SK-N-SH treated with all-trans-retinoic acid at 6 μM for 48 hours (cell line): ENCODE measurements at regions not wholly inside any gene's neighbourhood (a gene's known extent, or its start where the extent isn't known, plus 50 kb on each side); places are given as distances from the start of the nearest gene placed in this dataset.

Experiments used
- ATAC-seq: fragments of 200-7000 bp; cut with Tn5 transposase; 3 replicates; pipeline ENCODE4 v1.9.1; 2020; ENCODE audit warnings: mild to moderate bottlenecking, moderate library complexity
- ARNTL ChIP-seq: fragments of 450-650 bp; formaldehyde crosslinking; IDR thresholded peaks from 2 replicates; pipeline ENCODE4 v1.5.0; 2020; ENCODE audit warnings: low read depth, mild to moderate bottlenecking, moderate library complexity, borderline replicate concordance
- BACH2 ChIP-seq: fragments of 250-450 bp; sonication (Bioruptor Pico); IDR thresholded peaks from 2 replicates; pipeline ENCODE4 v1.9.0; 2021; ENCODE audit warnings: mild to moderate bottlenecking, borderline replicate concordance
- CSDC2 ChIP-seq: fragments of 250-450 bp; sonication (Bioruptor Pico); IDR thresholded peaks from 2 replicates; pipeline ENCODE4 v1.5.0; 2020; ENCODE audit warnings: mild to moderate bottlenecking, moderate library complexity
- ESRRG ChIP-seq: fragments of 250-450 bp; sonication (Bioruptor Pico); IDR thresholded peaks from 2 replicates; pipeline ENCODE4 v1.6.1; 2021; ENCODE audit warnings: mild to moderate bottlenecking
- GLIS3 ChIP-seq: fragments of 250-450 bp; sonication (Bioruptor Pico); IDR thresholded peaks from 2 replicates; pipeline ENCODE4 v1.5.0; 2020; ENCODE audit warnings: mild to moderate bottlenecking, moderate library complexity
- ISL1 ChIP-seq: fragments of 250-450 bp; sonication (Bioruptor Pico); IDR thresholded peaks from 2 replicates; pipeline ENCODE4 v2.1.2; 2022; ENCODE audit warnings: mild to moderate bottlenecking, moderate library complexity
- PPARA ChIP-seq: fragments of 250-450 bp; sonication (Bioruptor Pico); IDR thresholded peaks from 2 replicates; pipeline ENCODE4 v1.5.0; 2020; ENCODE audit warnings: mild to moderate bottlenecking, borderline replicate concordance
- RARB ChIP-seq: fragments of 250-450 bp; sonication (Bioruptor Pico); IDR thresholded peaks from 2 replicates; pipeline ENCODE4 v1.8.0; 2021; ENCODE audit warnings: mild to moderate bottlenecking, moderate library complexity
- SNAI2 ChIP-seq: fragments of 250-450 bp; sonication (Bioruptor Pico); IDR thresholded peaks from 2 replicates; pipeline ENCODE4 v1.5.0; 2020; ENCODE audit warnings: mild to moderate bottlenecking, moderate library complexity
- TOX ChIP-seq: fragments of 250-450 bp; sonication (Bioruptor Pico); IDR thresholded peaks from 2 replicates; pipeline ENCODE4 v1.8.0; 2021; ENCODE audit warnings: mild to moderate bottlenecking, moderate library complexity, borderline replicate concordance
- ZC3H10 ChIP-seq: fragments of 250-450 bp; sonication (Bioruptor Pico); IDR thresholded peaks from 2 replicates; pipeline ENCODE4 v1.5.1; 2021; ENCODE audit warnings: mild to moderate bottlenecking, moderate library complexity
- ZFP3 ChIP-seq: fragments of 250-450 bp; sonication (Bioruptor Pico); IDR thresholded peaks from 2 replicates; pipeline ENCODE4 v1.5.0; 2020; ENCODE audit warnings: mild to moderate bottlenecking, moderate library complexity
- ZFP30 ChIP-seq: fragments of 450-650 bp; formaldehyde crosslinking; IDR thresholded peaks from 2 replicates; pipeline ENCODE4 v1.5.0; 2022; ENCODE audit warnings: mild to moderate bottlenecking, moderate library complexity
- ZNF565 ChIP-seq: fragments of 450-650 bp; formaldehyde crosslinking; conservative IDR thresholded peaks from 2 replicates; pipeline ENCODE4 v1.5.0; 2020; ENCODE audit warnings: low read depth, mild to moderate bottlenecking, moderate library complexity
- ZNF70 ChIP-seq: fragments of 450-650 bp; formaldehyde crosslinking; IDR thresholded peaks from 2 replicates; pipeline ENCODE4 v1.5.0; 2020; ENCODE audit warnings: mild to moderate bottlenecking, moderate library complexity
- ZNF8 ChIP-seq: fragments of 450-650 bp; formaldehyde crosslinking; IDR thresholded peaks from 2 replicates; pipeline ENCODE4 v1.5.0; 2020; ENCODE audit warnings: mild to moderate bottlenecking, moderate library complexity
- TF ChIP-seq, protein P1 (sequence below): fragments of 250-450 bp; sonication (Bioruptor Pico); IDR thresholded peaks from 2 replicates; pipeline ENCODE4 v1.8.0; 2020; ENCODE audit warnings: mild to moderate bottlenecking, moderate library complexity, borderline replicate concordance
- TF ChIP-seq, protein P2 (sequence below): fragments of 250-450 bp; sonication (Bioruptor Pico); IDR thresholded peaks from 2 replicates; pipeline ENCODE4 v1.8.0; 2021; ENCODE audit warnings: low read depth, mild to moderate bottlenecking, moderate library complexity, borderline replicate concordance
- TF ChIP-seq, protein P3 (sequence below): fragments of 250-450 bp; sonication (Bioruptor Pico); IDR thresholded peaks from 2 replicates; pipeline ENCODE4 v1.5.1; 2021; ENCODE audit warnings: mild to moderate bottlenecking, moderate library complexity
- TF ChIP-seq, protein P4 (sequence below): fragments of 250-450 bp; sonication (Bioruptor Pico); IDR thresholded peaks from 2 replicates; pipeline ENCODE4 v1.5.0; 2020; ENCODE audit warnings: mild to moderate bottlenecking, moderate library complexity

DNA sequence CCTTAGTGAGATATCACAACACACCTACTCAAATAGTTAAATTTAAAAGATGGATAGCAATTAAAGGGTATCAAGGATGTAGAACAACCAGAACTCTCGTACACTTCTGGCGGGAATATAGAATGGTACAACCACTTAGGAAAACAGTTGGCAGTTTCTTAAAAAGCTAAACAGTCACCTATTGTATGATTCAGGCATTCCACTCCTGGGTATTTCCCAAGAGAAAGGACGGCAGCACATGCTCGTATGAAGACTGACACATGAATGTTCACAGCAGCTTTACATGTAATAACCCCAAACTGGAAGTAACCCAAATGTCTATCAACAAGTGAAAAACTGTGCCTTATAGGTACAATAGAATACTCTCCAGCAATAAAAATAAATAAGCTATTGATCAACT, 465.2 kb downstream of the VRK1 start:
- no peak for ATAC-seq
- no peak for TF ChIP-seq ZFP30 (CRISPR knock-in tag)
- TF ChIP-seq, protein P1, sequence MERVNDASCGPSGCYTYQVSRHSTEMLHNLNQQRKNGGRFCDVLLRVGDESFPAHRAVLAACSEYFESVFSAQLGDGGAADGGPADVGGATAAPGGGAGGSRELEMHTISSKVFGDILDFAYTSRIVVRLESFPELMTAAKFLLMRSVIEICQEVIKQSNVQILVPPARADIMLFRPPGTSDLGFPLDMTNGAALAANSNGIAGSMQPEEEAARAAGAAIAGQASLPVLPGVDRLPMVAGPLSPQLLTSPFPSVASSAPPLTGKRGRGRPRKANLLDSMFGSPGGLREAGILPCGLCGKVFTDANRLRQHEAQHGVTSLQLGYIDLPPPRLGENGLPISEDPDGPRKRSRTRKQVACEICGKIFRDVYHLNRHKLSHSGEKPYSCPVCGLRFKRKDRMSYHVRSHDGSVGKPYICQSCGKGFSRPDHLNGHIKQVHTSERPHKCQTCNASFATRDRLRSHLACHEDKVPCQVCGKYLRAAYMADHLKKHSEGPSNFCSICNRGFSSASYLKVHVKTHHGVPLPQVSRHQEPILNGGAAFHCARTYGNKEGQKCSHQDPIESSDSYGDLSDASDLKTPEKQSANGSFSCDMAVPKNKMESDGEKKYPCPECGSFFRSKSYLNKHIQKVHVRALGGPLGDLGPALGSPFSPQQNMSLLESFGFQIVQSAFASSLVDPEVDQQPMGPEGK (CRISPR knock-in tag), result no peak
- TF ChIP-seq, all 23 proteins: peak for 0

DNA sequence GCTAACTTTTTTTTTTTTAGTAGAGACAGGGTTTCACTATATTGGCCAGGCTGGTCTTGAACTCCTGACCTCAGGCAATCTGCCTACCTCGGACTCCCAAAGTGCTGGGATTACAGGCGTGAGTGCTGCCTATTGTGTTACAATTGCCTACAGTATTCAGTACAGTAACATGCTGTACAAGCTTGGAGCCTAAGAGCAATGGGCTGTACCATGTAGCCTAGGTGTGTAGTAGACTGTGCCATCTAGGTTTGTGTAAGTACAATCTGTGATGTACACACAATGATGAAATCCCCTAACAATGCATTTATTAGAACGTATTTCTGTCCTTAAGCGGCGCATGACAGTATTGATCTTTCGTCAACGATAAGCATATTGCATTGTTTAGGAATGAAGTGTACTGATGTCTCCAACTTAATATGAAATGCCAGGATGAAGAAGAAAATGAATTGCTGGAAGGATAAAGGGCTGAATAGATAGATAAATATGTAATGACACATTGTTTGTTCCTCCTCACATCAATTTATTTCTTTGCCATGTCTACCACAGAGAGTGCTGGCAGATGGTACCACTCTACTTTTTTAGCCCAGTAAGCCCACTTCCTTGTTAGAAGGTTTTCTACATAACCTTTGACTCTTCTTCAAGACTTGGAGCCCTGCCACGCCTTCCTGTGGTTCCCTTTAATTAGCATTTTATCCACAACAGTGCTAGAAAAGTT, 467.5 kb downstream of the VRK1 start:
- no peak for ATAC-seq
- no peak for TF ChIP-seq GLIS3 (CRISPR knock-in tag)
- no peak for TF ChIP-seq ESRRG (CRISPR knock-in tag)
- no peak for TF ChIP-seq ISL1
- TF ChIP-seq PPARA, result no peak
- TF ChIP-seq TOX, result no peak
- no peak for TF ChIP-seq RARB (CRISPR knock-in tag)
- no peak for TF ChIP-seq ZNF565 (CRISPR knock-in tag)
- TF ChIP-seq, protein P2, sequence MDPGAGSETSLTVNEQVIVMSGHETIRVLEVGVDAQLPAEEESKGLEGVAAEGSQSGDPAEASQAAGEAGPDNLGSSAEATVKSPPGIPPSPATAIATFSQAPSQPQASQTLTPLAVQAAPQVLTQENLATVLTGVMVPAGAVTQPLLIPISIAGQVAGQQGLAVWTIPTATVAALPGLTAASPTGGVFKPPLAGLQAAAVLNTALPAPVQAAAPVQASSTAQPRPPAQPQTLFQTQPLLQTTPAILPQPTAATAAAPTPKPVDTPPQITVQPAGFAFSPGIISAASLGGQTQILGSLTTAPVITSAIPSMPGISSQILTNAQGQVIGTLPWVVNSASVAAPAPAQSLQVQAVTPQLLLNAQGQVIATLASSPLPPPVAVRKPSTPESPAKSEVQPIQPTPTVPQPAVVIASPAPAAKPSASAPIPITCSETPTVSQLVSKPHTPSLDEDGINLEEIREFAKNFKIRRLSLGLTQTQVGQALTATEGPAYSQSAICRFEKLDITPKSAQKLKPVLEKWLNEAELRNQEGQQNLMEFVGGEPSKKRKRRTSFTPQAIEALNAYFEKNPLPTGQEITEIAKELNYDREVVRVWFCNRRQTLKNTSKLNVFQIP (CRISPR knock-in tag), result no peak
- TF ChIP-seq CSDC2 (CRISPR knock-in tag), result no peak
- no peak for TF ChIP-seq ZC3H10 (CRISPR knock-in tag)
- TF ChIP-seq, protein P3, sequence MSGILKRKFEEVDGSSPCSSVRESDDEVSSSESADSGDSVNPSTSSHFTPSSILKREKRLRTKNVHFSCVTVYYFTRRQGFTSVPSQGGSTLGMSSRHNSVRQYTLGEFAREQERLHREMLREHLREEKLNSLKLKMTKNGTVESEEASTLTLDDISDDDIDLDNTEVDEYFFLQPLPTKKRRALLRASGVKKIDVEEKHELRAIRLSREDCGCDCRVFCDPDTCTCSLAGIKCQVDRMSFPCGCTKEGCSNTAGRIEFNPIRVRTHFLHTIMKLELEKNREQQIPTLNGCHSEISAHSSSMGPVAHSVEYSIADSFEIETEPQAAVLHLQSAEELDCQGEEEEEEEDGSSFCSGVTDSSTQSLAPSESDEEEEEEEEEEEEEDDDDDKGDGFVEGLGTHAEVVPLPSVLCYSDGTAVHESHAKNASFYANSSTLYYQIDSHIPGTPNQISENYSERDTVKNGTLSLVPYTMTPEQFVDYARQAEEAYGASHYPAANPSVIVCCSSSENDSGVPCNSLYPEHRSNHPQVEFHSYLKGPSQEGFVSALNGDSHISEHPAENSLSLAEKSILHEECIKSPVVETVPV (CRISPR knock-in tag), result no peak
- TF ChIP-seq, protein P4, sequence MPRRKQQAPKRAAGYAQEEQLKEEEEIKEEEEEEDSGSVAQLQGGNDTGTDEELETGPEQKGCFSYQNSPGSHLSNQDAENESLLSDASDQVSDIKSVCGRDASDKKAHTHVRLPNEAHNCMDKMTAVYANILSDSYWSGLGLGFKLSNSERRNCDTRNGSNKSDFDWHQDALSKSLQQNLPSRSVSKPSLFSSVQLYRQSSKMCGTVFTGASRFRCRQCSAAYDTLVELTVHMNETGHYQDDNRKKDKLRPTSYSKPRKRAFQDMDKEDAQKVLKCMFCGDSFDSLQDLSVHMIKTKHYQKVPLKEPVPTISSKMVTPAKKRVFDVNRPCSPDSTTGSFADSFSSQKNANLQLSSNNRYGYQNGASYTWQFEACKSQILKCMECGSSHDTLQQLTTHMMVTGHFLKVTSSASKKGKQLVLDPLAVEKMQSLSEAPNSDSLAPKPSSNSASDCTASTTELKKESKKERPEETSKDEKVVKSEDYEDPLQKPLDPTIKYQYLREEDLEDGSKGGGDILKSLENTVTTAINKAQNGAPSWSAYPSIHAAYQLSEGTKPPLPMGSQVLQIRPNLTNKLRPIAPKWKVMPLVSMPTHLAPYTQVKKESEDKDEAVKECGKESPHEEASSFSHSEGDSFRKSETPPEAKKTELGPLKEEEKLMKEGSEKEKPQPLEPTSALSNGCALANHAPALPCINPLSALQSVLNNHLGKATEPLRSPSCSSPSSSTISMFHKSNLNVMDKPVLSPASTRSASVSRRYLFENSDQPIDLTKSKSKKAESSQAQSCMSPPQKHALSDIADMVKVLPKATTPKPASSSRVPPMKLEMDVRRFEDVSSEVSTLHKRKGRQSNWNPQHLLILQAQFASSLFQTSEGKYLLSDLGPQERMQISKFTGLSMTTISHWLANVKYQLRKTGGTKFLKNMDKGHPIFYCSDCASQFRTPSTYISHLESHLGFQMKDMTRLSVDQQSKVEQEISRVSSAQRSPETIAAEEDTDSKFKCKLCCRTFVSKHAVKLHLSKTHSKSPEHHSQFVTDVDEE (CRISPR knock-in tag), result no peak
- TF ChIP-seq BACH2 (CRISPR knock-in tag), result no peak
- TF ChIP-seq, protein P1 (CRISPR knock-in tag), result no peak
- TF ChIP-seq ZFP3 (CRISPR knock-in tag), result no peak
- no peak for TF ChIP-seq ZNF8 (CRISPR knock-in tag)
- TF ChIP-seq ZNF70, result no peak
- TF ChIP-seq SNAI2 (CRISPR knock-in tag), result no peak

DNA sequence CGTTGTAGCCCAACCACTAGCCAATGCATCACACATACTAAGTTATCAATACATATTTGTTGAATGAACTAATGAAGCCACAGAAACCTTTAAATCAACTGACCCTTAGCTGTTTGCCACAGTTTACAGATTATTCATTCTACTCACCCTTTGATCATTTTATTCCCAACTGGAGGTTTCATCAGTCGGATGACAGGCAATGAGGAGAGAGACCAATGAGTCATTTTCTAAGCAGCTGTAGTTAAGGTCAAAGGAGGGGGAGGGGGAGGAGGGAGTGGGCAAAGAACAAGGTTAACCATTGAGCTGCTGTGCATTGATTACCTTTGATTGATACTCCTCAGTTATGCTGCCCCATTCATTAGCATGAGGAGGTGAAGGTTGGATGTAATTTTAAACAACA, 469.5 kb downstream of the VRK1 start:
- TF ChIP-seq CSDC2 (CRISPR knock-in tag), result no peak
- no peak for TF ChIP-seq ZC3H10 (CRISPR knock-in tag)
- no peak for TF ChIP-seq ARNTL (CRISPR knock-in tag)
- no peak for TF ChIP-seq ISL1

More for the DNA sequence above, 469.5 kb downstream of the VRK1 start:
- ATAC-seq, result no peak
